RWPE1 (cell line): ENCODE measurements at regions not wholly inside any gene's neighbourhood (a gene's known extent, or its start where the extent isn't known, plus 50 kb on each side); places are given as distances from the start of the nearest gene placed in this dataset.

Experiments
- CTCF ChIA-PET: fragments of 350-600 bp; sonication (Branson Sonifier 250); formaldehyde crosslinking; extraction: SDS; loops from one replicate; lab custom pipeline; 2021; lab: Yijun Ruan, JAX
- POLR2A ChIA-PET: fragments of 400-600 bp; formaldehyde crosslinking; extraction: SDS; loops from one replicate; lab custom pipeline; 2020; ENCODE audit warnings: antibody characterized with exemption; ENCODE audit not compliant: low non-redundant PET; lab: Yijun Ruan, JAX
- DNase-seq: peaks from one replicate; pipeline ENCODE4 v3.0.0; 2012; ENCODE audit warnings: low spot score
- H3K27ac ChIP-seq: fragments of 450-650 bp; 2 replicates; pipeline ENCODE4 v1.5.1; 2017
- CTCF ChIP-seq: fragments of 450-650 bp; conservative IDR thresholded peaks from 2 replicates; pipeline ENCODE4 v1.5.1; 2017; ENCODE audit warnings: low read depth, mild to moderate bottlenecking

GRCh38 chr12:3375326-3375725 is 115.7 kb upstream of the PRMT8 start:
- POLR2A ChIA-PET: no interaction called here
- DNase-seq: no peak
- TF ChIP-seq CTCF: no peak
- CTCF ChIA-PET: interaction anchor here (0.7 kb wide), 1 partner anchor 60 kb away, joined by 3 read pairs; no protein-coding TSS in a partner anchor
- no peak overlapping the region for H3K27ac ChIP-seq

GRCh38 chr12:3376779-3377455 is 114.1 kb upstream of the PRMT8 start:
- ChIA-PET POLR2A (no interaction called here), CTCF (interaction anchor here (0.6 kb wide), 1 partner anchor 77 kb away, joined by 3 read pairs; no protein-coding TSS in a partner anchor)
- no peak for TF ChIP-seq CTCF
- no peak overlapping the region for H3K27ac ChIP-seq
- DNase-seq: no peak

- no peak overlapping the region for H3K27ac ChIP-seq
- TF ChIP-seq CTCF: no peak
- CTCF ChIA-PET: no interaction called here
- DNase-seq: no peak
- POLR2A ChIA-PET: no interaction called here
Observed at GRCh38 chr12:3378655-3379054, 112.3 kb upstream of the PRMT8 start.

GRCh38 chr12:3379079-3379478 is 111.9 kb upstream of the PRMT8 start:
- DNase-seq: no peak
- ChIA-PET POLR2A (no interaction called here), CTCF (no interaction called here)
- TF ChIP-seq CTCF: no peak
- no peak overlapping the region for H3K27ac ChIP-seq

- DNase-seq: no peak
- ChIA-PET POLR2A (no interaction called here), CTCF (no interaction called here)
- no peak overlapping the region for H3K27ac ChIP-seq
- TF ChIP-seq CTCF: no peak
Observed at GRCh38 chr12:3380200-3381043, 110.6 kb upstream of the PRMT8 start.

GRCh38 chr12:3381059-3382047 is 109.7 kb upstream of the PRMT8 start:
- CTCF ChIA-PET: no interaction called here
- H3K27ac ChIP-seq: no peak overlapping the region
- no peak for TF ChIP-seq CTCF

More at GRCh38 chr12:3381059-3382047, 109.7 kb upstream of the PRMT8 start:
- DNase-seq: no peak
- POLR2A ChIA-PET: no interaction called here
